ENCODE measurements at regions not wholly inside any gene's neighbourhood (a gene's known extent, or its start where the extent isn't known, plus 50 kb on each side); places are given as distances from the start of the nearest gene placed in this dataset.

- TF ChIP-seq CTCF (IDR thresholded peaks at IDR 0.05) (no peak), ZFX (IDR thresholded peaks at IDR 0.05; ENCODE audit: borderline replicate concordance) (no peak)
Observed at GRCh38 chr2:12534646-12535263, 182.0 kb upstream of the TRIB2 start.

All from 22Rv1 (cell line).